ENCODE measurements at regions not wholly inside any gene's neighbourhood (a gene's known extent, or its start where the extent isn't known, plus 50 kb on each side); places are given as distances from the start of the nearest gene placed in this dataset.

GRCh38 chr3:70127192-70127591 lies 127.7 kb downstream of the SAMMSON start:
- TF ChIP-seq, protein P1, sequence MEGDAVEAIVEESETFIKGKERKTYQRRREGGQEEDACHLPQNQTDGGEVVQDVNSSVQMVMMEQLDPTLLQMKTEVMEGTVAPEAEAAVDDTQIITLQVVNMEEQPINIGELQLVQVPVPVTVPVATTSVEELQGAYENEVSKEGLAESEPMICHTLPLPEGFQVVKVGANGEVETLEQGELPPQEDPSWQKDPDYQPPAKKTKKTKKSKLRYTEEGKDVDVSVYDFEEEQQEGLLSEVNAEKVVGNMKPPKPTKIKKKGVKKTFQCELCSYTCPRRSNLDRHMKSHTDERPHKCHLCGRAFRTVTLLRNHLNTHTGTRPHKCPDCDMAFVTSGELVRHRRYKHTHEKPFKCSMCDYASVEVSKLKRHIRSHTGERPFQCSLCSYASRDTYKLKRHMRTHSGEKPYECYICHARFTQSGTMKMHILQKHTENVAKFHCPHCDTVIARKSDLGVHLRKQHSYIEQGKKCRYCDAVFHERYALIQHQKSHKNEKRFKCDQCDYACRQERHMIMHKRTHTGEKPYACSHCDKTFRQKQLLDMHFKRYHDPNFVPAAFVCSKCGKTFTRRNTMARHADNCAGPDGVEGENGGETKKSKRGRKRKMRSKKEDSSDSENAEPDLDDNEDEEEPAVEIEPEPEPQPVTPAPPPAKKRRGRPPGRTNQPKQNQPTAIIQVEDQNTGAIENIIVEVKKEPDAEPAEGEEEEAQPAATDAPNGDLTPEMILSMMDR (IDR thresholded peaks at IDR 0.05; ENCODE audit: insufficient read depth, low read length, poor library complexity, severe bottlenecking): no peak
- TF ChIP-seq EZH2phosphoT487 (conservative IDR thresholded peaks at IDR 0.05; ENCODE audit: low read length): no peak
